Bronchial epithelial cell (primary cell): ENCODE measurements at regions not wholly inside any gene's neighbourhood (a gene's known extent, or its start where the extent isn't known, plus 50 kb on each side); places are given as distances from the start of the nearest gene placed in this dataset.

Source experiments
- DNase-seq: peaks from one replicate; pipeline ENCODE4 v3.0.0-alpha.2; 2010; ENCODE audit warnings: low read depth
- FAIRE-seq: peaks from 2 replicates; lab custom pipeline; 2011; peaks lifted over from hg19 to GRCh38; lab: Jason Lieb, UNC
- H3K27me3 ChIP-seq: 2 replicates; pipeline ENCODE4 v1.5.1; 2011; ENCODE audit warnings: low read length; ENCODE audit not compliant: control insufficient read depth, insufficient read depth
- H3K36me3 ChIP-seq: 2 replicates; pipeline ENCODE4 v1.5.1; 2011; ENCODE audit warnings: low read length; ENCODE audit not compliant: control insufficient read depth, insufficient read depth
- H3K4me3 ChIP-seq: 2 replicates; pipeline ENCODE4 v1.5.1; 2011; ENCODE audit warnings: mild to moderate bottlenecking, low read depth, low read length, control low read depth
- CTCF ChIP-seq: IDR thresholded peaks from 2 replicates; pipeline ENCODE4 v1.5.1; 2011; ENCODE audit warnings: mild to moderate bottlenecking, moderate library complexity, low read length, control low read depth, inconsistent platforms; ENCODE audit not compliant: insufficient read depth, severe bottlenecking

GRCh38 chr3:26960382-26960781 is 337.8 kb downstream of the LRRC3B start:
- H3K27me3 ChIP-seq, result no peaks in the 10 kb centered on the region
- no peak for DNase-seq
- no peak for TF ChIP-seq CTCF
- no peak overlapping the region for H3K4me3 ChIP-seq
- H3K36me3 ChIP-seq, result no peaks in the 10 kb centered on the region
- FAIRE-seq, result no peak

GRCh38 chr3:26962492-26963360 is 340.2 kb downstream of the LRRC3B start:
- DNase-seq (no peak), FAIRE-seq (no peak)
- H3K27me3 ChIP-seq, result no peaks in the 10 kb centered on the region
- TF ChIP-seq CTCF, result no peak
- no peaks in the 10 kb centered on the region for H3K36me3 ChIP-seq
- H3K4me3 ChIP-seq, result no peak overlapping the region

DNA sequence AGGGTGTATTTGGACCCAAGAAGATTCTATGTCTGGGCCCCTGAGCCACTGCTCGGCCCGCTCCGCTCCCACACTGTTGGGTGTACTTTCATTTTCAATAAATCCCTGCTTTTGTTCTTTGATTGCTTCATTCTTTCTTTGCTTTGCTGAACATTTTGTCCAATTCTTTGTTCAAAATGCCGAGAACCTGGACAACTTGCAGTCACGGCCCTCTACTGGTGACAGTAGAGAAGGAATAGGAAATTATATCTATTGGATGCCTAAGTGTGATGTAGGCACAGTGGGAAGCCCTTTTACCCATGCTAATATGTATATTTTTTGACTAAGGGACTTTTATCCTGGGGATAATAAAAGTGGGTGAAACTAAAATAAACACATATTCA is 340.8 kb downstream of the LRRC3B start:
- no peak for DNase-seq
- no peaks in the 10 kb centered on the region for H3K36me3 ChIP-seq
- H3K27me3 ChIP-seq, result no peaks in the 10 kb centered on the region
- FAIRE-seq, result no peak
- no peak overlapping the region for H3K4me3 ChIP-seq
- TF ChIP-seq CTCF, result no peak

- no peak for TF ChIP-seq CTCF
- no peak overlapping the region for H3K4me3 ChIP-seq
- FAIRE-seq, result no peak
Measured at GRCh38 chr3:26964313-26964712, 341.7 kb downstream of the LRRC3B start.

DNA sequence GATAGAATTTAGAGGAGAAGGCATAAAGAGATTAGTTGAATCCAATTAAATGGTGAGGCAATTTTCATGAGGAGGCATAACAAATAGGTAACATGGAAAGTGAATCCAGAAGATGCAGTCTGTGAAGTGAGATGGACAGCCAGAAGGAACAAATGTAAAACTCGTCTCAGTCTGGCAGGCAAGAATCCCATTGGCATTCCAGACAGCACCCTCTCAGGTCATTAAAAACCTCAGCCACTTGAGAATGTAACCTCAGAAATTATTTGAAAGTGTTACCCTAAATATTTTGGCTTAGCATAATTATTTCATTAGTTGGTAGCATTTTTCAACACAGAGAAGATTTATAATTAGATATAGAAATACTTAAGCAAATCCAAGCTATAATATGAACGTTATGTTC is 342.3 kb downstream of the LRRC3B start:
- no peaks in the 10 kb centered on the region for H3K36me3 ChIP-seq
- no peak for TF ChIP-seq CTCF
- DNase-seq, result no peak
- no peak for FAIRE-seq
- no peaks in the 10 kb centered on the region for H3K27me3 ChIP-seq
- H3K4me3 ChIP-seq, result no peak overlapping the region

More at GRCh38 chr3:26964313-26964712, 341.7 kb downstream of the LRRC3B start:
- no peaks in the 10 kb centered on the region for H3K36me3 ChIP-seq
- no peak for DNase-seq
- H3K27me3 ChIP-seq, result no peaks in the 10 kb centered on the region
